Retina (tissue), 1 donor: ENCODE measurements at regions not wholly inside any gene's neighbourhood (a gene's known extent, or its start where the extent isn't known, plus 50 kb on each side); places are given as distances from the start of the nearest gene placed in this dataset.
"Not testable (repeated sequence)": the region's sequence is repeated elsewhere in the genome, so short reads cannot be mapped to it uniquely, and the experiment has no call there.

Source experiments
- DNase-seq: peaks from one replicate; pipeline ENCODE4 v3.0.0-alpha.2; 2016

DNA sequence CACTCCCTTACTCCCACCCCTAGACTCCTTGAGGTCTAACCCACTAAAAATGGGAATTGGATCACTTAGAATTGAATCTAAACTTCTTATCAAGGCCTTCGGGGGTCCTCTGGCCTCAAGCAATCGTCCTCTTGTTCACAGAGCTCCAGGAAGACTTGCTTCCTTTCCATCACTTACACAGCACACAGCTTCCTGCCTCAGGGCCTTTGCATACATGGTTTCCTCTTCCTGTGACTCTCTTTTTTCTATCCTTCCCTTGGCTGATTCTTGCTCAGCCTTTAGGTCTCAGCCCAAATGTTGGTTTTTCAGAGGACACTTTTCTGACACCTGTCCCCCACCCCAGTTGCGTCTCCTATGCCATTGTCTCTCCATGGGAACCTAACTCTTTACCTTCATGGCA lies 50.0 kb upstream of the ALDH1B1 start:
- DNase-seq: no peak

DNA sequence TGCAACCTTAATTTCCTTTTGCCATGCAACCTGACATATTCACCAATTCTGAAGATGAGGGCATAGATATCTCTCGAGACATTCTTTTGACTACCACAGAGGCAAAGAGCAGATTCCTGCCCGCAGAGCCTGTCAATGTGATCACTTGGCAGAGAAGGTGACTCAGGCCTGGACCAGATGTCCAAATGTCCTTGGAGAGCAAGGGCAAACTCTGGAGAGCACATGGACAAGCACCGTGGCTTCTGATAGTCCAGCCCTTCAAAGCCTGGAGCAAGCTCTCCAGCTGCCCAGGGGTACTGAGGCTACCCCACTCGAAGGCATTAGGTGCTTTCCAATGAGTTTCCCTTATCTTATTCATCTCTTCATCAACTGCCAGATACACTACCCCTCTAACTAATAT lies 50.4 kb upstream of the ALDH1B1 start:
- DNase-seq: no peak

DNA sequence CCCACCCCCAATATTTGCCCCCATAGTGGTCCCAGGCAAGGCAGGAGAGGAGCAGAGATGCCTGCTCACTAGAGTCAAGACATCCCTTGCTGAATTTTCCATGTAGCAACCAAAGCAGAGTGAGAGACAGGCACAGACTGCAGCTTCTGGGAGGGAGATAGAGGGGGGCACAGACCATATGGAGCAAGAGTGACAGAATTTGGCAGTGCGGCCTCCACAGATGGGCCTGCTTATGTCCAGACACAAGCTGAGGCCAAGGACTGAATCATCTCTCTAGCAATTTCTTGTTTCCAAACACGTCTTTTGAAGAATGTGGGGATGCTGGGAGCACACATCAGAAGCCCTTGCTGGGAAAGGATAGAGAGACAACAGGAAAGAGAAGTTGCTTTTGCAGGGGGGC lies 53.0 kb upstream of the ALDH1B1 start:
- DNase-seq: no peak

DNA sequence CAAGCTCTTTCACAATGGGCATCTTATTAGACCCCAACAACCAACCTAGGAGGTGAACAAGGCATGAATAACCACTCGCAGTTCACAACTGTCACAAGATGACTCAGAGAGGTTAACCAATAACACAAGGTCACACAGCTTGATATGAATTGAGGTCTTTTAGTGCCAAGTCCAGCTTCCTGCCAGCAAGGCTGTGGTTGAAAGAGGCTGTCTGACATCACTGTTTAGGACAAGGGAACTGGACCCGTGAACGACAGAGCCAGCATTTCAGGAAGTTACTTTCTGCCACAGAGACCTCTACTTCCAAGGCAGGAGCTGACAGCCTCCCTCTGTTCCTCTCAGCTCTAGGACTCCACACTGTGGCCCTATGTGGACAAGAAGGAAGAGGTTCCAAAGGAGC lies 53.4 kb upstream of the ALDH1B1 start:
- DNase-seq: no peak

DNA sequence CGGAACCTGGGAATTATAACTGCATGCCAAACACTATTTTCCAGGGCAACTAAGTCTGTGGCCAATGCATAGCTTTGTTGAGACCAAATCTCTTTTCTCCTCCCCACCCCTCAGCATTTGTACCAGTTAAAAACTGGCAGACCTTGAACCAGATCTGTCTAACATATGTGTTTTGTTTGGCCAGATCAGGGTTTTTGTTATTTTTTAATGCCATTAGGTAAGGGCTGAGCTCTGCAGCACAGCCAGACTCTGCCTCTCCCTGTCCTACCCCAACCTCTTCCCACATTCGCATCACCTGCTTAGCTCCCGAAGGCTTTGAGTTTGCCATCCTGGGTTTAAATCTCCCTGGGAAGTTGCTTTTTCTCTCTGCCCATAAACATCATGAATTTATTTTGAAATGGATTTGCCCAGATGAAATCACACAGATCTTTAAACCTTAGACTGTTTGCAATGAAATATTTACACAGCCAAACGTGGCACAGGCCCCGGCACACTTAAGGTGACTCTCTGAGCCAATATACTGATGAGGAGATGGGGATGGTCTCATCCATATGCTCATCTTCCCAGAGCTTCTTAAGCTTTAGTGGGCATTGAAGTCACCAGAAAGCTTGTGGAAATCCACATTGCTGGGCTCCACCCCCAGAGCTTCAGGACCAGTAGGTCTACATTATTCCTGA lies 54.0 kb upstream of the ALDH1B1 start:
- no peak for DNase-seq

DNA sequence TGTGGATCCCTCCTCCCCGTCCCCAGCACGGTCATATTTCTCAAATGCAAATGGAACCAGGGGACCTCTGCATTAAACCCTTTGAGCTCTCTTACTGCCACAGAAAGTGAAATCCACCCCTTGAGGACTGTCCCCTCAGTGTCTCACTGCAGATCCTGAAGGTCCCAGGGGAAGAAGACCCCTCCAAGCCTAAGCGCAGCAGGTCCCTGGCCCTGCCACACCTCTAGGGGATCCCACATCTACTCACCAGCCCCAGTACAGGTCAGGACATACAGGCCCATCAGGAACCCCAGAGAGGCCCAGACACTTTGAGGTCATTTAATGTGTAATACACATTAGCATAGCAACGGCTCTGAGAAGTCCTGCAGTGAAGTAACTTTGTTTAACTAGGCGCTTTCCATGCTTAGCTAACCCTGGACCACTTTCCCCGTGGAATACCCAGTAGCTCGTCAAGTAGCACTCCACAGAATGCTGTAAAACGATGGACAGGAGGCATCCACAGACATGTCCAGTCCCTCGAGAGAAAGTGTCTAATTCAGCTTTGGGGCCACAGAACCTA lies 54.7 kb upstream of the ALDH1B1 start:
- DNase-seq: no peak

DNA sequence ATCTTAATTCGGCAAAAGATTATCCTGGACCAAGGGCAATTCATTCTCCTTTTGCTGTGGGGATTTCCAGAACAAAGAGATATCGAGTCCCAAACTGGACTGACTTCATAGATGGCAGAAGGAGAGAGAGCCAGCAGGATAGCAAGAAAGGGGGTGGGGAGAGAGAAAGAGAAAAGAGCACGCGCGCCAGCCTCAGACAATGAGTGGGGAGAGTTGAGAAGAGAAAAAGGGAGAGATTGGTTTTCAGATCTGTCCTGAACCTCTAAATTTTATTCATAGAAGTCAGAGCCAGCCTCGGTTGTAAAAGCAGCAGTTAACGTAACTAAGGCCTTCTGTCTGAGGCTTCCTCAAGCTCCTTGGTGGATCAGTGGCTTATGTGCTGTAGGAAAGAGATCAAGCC lies 55.3 kb upstream of the ALDH1B1 start:
- no peak for DNase-seq

DNA sequence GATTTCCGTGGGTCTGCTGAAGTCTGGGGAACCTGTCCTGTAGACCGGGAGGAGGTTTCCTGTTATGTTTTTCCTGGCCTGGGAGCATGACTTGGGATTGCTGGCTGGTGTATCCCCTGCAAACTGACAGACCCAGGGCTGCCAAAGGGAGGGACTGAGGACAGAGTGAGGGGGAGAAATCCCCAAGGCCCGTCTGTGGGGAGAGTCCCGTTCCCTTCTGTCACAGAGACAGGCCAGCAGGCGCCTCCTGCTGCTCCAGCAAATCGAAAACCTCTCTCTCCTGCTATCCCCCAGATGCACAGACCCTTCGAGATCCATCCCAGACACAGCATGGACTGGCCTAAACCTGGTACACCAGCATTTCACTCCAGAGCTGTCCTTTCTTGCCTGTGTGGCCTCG lies 56.2 kb upstream of the ALDH1B1 start:
- no peak for DNase-seq

DNA sequence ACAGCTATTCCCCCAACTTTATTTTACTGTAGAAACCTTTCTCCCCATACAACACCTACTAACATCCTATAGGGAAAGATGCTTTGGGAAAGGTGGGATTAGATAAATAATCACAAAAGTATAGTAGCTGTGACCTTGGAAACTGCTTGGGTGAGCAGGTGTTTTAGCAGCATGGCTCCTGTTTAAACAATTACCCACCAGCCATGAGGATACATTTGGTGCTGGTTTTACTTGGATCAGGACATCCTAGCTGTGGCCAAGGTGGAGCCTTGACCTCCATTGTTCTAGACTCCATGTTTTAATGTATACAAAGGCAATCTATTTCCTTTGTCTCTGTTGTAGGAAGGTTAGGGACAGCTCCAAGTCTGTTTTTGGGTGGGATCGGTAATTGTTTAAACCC lies 56.8 kb upstream of the ALDH1B1 start:
- no peak for DNase-seq

DNA sequence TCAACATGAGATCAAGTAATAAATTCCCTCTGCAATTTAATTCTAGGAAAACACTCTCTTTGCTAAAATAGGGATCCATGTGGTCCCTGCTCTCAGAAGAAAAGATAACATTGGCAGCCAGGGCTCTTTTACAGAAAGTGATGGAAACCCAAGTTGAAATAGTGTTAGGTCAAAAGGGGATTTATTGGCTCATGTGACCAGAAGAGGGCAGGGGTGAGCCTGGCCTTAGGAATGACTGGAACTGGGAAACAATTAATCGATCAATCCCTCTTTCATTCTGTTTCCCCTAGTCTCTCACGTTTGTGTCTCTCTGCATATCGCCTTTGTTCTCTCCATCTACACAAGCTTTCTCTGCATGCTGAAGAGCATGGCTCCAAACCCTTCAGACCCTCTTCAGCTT lies 58.3 kb upstream of the ALDH1B1 start:
- no peak for DNase-seq

DNA sequence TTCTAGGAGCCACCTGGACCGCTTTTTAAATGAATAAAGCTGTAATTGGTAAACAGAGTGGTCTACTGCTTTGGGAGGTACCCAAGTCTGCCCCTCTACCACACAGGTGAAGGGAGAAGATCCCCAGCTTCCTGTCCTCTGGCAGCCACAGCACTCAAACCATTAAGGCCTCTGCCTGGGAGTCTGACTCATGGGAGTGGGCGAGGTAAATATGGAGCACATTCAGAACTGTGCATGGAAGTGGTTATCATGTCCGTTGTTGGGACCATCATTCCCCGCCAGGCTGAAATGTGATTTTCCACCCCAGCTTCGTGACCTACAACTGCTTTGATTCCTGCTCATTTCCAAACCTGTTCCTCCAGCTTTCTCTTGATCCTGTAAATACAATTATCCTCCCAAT lies 59.5 kb upstream of the ALDH1B1 start:
- no peak for DNase-seq

DNA sequence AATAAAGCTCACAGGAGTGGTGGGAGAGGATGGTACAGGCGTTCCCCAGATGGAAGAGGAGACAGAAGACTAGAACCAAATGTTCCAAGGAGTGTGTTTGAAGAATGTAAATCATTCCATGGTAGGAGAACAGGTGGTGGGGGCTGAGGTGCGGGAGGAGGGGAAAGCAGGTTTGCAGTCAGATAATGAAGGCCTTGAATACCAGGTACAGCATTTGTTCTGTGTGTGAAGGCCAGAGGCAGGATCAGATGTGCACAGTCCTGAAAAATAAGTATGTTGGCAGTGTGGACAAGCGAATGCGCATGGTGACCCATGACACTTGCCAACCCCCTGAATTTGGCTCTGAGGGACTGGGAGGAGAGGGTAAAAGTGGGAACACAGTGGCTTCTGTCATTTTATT lies 59.9 kb upstream of the ALDH1B1 start:
- no peak for DNase-seq

DNA sequence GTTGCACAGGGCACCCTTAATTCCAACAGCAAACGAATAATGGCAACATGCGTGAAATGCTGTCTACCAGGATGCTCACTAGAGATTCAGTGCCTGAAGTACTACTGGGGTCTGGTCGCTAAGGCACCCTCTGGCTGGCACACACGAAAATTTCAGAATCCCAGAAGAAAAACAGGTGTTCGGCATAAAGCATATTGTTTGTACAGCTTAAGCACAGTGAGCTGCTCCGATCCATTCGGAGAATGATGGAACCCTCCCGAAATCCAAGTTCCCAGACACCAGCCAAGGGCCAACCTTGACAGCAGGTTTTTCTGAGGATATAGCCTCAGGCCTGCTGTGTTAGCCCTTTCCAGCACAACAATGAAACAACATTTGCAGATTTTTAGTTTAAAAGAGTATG lies 61.4 kb upstream of the ALDH1B1 start:
- DNase-seq: no peak

DNA sequence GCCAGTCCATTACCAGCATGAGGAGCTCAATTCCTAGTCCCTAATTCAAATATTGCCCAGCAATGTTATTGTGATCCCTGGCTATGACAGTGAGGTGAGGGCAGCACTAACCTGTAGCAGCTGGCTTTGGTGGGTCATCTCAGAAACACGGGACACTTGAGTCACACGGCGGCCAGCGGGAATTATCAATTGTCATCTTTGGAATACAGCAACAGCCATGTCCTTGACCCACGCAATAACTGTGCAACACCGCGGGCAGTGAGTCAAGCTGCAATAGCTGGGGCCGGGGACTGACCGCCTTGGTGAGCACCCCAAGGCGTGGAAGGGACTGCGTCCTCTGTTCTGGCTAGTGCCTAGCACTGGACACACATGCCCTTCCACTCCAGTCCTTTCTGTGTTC lies 62.5 kb upstream of the ALDH1B1 start:
- no peak for DNase-seq

DNA sequence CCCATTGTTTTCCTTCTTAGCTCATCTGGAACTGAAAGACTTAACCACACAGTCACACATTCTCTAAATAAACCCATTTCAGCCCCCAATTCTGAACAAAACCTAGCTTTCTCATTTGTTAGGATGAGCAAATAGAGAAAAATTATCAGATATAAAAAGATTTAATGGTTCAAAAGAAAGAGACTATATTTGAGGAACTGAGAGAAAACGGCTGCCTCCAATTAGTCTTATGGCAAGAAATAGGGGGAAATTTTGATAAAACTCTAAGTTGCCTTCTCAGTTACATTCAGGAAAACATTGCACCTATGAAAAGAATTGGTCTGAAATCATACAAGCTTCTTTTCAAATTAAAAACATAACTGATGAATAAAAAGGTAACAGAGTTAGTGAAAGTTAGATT lies 63.7 kb upstream of the ALDH1B1 start:
- no peak for DNase-seq

DNA sequence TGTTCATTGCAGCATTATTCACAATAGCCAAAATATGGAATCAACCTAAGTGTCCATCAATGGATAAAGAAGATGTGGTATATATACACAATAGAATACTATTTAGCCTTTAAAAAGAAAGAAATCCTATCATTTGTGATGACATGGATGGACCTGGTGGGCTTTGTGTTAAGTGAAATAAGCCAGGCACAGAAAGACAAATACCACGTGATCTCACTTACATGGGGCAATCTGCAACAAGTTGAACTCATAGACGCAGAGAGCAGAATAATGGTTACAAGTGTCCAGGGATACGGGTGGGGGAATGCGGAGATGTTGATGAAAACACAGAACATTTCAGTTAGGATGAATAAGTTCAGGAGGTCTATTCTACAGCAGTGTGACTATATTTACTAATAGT lies 66.4 kb upstream of the ALDH1B1 start:
- DNase-seq: no peak

DNA sequence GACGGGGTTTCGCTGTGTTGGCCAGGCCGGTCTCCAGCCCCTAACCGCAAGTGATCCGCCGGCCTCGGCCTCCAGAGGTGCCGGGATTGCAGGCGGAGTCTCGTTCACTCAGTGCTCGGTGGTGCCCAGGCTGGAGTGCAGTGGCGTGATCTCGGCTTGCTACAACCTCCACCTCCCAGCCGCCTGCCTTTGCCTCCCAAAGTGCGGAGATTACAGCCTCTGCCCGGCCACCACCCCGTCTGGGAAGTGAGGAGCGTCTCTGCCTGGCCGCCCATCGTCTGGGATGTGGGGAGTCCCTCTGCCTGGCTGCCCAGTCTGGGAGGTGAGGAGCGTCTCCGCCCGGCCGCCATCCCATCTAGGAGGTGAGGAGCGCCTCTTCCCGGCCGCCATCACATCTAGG lies 68.3 kb upstream of the ALDH1B1 start:
- not testable (repeated sequence) for DNase-seq

DNA sequence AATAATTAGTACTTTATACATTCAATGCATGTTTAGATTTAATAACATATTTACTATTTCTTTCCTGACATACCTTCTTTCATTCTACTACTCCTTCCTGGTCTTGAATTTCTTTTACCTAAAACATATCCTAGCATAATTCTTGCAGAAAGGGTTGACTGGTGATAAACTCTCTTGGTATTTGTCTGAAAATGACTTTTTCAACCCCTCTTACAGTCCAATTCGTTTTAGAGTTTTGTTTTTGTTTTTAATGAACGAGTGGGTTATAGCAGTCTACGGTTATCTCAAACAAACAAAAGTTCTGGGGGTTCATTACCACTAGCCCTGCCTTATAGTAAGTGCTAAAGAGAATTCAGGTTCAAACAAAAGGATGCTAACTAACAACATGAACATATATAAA lies 69.6 kb upstream of the ALDH1B1 start:
- no peak for DNase-seq

DNA sequence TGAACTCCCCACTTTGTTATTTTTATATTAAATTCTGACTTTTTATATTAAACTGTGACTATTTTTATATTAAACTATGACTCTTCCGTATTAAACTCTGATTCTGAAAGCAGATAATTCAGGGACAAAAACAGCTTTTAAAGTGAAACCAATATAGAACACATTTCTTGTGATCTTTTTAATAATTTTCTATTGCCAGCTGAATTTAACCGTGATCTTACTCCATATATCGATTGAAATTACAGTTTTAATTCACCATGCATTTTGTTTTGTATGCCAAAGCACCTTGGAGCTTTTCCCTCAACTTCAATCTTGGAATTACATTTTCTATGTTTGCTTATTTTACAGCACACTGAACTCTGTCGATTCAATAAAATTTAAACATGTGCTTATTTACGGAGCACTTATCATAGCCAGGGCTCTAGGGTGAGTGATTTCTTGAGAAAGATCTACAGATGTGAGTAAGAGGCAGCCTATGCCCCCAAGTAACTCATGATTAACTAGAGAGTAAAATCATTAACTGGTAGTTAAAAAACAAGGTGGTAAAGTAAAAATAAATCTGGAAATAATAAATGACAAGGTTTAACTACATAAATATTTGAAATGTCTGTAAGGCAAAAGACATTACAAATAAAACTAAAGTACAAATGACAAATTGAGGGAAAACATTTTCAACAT lies 72.9 kb upstream of the ALDH1B1 start:
- no peak for DNase-seq

DNA sequence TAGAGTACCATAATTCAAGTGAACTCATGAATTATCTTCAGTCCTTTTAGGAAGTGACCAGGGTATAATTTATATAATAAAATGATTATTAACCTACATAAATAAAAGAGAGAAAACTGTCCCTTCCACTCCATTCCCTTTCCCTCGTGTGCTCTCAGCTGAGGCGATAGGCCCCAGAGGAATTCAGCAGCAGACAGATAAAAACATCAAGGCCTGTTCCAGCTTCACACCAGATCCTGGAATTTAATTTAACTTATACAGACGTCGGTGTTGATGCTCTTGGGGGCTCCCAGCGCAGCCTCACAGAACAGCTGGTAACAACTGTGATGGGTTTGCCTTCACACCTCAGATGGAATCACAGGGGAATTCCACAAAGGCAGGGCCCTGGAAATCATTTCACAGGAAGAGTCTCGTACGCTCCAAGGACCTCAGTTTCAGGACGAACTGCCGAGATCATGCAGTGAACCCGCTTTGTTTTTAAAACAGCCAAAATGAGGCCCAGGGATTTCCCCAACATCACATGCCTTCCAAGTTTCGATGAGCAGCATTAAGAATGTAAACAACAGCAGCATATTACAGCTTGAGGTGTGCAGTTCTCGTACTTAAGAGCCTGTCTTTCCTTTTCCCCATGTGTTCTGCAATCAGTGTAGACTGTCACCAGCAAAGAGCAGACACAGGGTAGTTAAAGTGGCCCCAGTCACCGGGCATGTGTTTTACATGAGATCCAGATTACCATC lies 73.6 kb upstream of the ALDH1B1 start:
- peak; percentile 61 for DNase-seq

DNA sequence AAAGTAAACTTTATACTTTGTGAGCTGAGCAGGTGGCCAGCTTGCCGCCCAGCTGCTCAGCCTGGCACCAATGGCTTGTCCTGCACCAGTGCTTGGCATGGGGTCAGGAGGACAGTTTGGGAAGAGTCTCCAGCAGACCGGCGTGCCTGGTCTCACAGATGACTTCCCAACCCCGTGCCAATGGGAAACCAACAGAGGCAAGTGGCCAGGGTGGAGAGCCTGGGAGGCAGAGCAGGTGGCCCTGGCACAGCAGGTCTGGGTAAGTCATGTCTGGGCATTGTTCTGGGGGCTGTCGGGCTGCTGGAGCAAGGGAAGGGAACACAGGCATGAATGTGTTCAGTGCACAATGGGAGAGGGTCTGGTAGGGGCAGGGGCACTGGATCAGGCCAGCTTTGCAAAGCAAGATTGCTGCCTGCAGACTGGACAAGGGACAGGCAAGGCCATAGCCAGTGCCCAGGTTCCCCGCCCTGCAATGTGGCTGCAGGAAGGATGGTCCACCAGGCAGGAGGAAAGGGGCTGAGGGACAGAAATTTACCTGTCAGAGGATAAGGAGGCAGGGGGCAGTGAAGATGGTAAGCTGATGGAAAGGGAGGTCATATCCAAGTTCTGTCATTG lies 76.2 kb upstream of the ALDH1B1 start:
- DNase-seq: no peak

DNA sequence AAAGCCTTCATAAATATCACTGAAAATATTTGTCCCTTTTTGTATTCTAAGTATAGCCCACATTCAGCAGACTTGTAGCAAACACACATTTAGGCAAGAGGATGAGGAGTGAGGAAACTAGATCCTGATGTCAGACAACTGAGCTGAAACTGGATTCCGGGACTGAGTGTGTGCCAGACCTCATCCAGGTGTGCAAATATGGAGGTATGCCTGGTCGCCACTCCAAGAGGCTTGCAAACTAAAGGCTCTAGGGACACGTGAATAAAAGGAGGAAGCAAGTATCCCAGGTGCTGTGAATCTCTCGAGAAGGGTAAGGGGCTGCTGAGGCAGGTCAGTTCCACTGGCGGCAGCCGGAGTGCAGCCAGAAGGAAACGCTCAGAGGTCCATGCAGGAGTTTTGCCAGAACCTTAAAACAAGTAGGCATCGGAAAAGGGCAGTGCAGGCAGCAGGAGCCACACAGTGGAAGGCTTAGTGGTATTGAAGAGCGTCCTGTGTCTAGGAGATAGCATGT lies 77.4 kb upstream of the ALDH1B1 start:
- no peak for DNase-seq

DNA sequence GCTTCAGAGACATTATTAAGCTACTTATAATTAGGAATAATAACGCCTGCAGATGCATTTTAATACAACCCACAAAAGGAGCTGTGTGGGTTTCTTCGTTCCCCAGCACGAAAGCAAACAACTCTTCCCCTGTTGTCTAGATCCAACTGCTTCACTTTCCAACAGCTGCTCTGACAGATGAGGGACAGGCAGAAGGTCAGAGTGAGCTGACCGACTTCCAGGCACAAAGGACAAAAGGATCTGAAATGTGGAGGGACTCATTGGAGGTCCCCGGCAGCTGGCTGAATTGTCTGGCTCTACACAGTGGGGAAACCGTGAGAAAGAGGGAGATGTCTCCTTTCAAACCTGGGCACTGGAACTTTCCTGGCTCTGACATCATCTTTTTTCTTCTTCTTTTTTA lies 79.1 kb upstream of the ALDH1B1 start:
- no peak for DNase-seq
